Retina (tissue), 1 donor: ENCODE measurements at regions not wholly inside any gene's neighbourhood (a gene's known extent, or its start where the extent isn't known, plus 50 kb on each side); places are given as distances from the start of the nearest gene placed in this dataset.
"Not testable (repeated sequence)": the region's sequence is repeated elsewhere in the genome, so short reads cannot be mapped to it uniquely, and the experiment has no call there.

ENCODE experiments used
- DNase-seq: peaks from one replicate; pipeline ENCODE4 v3.0.0-alpha.2; 2016

DNA sequence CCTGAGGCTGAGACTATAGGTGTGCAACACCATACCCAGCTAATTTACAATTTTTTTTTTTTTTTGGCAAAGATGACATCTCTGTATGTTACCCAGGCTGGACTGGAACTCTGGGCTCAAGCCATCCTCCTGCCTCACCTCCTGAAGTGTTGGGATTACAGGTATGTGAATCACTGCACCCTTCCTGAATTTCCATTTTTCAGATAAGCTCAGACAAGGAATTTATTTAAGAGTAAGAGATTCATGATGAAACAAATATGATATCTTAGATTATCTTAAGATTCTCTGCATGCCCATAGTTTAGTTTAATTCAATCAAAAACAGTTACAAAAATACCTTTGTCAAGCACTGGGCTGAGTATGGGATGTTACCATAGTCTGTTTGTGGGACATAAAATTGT is 128.4 kb upstream of the BASP1 start:
- no peak for DNase-seq

DNA sequence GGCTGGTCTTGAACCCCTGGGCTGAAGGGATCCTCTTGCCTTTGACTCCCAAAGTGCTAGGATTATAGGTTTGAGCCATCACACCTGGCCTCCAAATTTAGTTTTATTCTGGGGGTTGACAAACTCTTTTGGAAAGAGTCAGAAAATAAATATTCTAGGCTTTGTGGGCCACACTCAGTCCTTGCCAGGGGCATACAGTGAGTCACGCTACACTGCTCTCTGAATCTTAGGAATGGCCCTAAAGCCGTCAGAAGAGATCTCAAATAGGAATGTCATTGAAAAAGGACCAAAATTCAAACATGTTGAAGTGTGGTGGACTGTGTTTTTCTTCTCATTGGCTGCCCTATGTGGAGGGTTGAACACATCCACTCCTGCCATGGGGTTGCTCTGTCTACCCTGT is 127.7 kb upstream of the BASP1 start:
- DNase-seq: no peak

DNA sequence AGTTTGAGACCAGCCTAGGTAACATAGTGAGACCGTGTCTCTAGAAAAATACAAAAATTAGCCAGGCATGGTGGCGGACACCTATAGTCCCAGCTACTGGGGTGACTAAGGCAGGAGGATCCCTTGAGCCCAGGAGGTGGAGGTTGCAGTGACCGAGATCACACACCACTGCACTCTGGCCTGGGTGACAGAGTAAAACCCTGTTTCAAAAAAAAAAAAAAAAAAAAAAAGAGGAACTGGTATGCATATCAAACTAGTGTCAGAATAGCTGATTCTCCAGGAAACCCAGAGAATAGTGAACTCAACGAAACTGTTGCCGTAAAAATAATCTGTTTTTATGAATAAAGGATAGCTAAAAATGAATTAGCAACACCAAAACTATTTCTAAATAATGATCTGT is 126.6 kb upstream of the BASP1 start:
- DNase-seq: no peak

DNA sequence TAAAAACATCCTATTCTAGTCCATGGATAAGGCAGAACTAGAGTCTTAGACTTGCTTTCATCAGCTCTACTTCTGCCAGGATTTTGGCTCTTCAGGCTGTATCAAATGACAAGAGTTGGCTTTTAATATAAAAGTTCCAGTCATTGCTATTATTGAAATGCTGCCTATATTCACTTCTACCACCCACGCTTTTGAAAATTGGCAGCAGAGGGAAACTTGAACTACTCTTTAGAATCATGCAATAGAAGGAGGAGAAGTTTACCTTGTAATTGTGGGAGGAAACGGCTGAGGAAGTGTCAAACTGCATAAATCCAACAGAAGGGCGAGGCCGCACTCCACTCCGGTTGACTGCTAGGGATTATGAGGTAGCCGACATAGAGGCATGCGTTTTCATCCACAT is 122.6 kb upstream of the BASP1 start:
- DNase-seq: no peak

DNA sequence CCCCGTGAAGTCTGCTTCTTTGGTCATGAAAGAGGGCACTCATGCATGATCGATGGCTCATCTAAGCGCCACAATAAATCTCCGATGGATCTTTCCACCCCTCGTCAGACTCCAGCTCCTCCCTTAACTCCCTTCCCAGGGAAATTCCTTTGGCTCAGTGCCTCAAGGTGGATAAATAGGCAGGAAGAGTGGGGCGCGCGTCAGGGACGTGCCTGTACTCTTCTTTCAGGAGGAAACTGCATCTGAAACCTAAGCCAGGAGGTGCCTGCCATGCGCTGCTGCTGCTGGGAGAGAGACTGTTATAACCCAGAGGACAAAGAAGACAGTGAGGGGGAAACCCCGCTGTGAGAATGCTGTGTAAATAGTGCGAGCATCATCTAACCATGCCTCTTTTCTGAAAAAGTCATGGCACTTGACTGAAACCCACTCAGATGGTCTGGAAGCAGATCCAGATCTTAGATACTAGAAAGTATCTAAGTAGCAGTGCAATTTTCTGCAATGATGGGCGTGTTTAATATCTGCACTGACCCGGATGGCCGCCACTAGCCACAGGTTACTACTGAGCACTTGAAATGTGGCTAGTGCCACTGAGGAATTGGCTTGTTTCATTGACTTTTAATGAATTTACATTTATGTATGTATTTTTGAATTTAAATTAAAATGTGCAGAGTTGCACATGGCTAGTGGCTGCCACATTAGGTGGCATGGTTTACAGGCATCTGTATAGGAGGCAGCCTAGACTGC is 120.3 kb upstream of the BASP1 start:
- DNase-seq: peak; percentile 90

DNA sequence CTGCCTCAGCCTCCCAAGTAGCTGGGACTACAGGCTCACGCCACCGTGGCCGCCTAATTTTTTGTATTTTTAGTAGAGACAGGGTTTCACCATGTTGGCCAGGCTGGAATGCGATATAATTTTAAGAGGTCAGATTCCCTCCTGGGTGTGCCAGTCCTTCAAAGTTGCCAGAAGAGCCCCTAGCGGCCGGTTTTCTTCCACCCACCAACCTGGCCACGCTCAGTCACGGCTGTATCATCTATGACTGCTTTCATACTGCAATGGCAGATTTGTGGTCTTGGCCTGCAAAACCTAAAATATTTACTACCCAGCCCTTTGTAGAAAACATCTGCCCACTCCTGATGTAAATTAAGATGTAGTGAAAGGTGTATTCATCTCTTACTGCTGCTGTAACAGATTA is 117.5 kb upstream of the BASP1 start:
- DNase-seq: no peak

DNA sequence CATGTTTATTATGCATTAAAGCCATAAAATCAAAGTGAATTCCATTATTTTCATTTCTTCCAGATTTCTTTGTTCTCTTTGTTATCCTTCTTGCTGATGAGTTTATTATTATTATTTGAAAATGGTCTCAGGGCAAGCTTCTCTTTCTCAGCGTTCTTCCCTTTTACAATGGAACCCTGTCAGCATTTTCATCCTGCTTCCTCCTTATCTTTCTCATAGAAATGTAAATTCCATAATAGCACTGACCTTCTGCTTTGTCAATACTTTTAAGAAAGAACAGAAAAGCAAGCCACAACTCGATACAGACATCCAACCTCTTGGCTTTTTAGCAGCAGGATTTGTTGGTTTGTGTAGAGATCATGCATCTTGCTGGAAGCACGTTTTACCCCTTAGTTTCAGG is 114.0 kb upstream of the BASP1 start:
- DNase-seq: no peak

DNA sequence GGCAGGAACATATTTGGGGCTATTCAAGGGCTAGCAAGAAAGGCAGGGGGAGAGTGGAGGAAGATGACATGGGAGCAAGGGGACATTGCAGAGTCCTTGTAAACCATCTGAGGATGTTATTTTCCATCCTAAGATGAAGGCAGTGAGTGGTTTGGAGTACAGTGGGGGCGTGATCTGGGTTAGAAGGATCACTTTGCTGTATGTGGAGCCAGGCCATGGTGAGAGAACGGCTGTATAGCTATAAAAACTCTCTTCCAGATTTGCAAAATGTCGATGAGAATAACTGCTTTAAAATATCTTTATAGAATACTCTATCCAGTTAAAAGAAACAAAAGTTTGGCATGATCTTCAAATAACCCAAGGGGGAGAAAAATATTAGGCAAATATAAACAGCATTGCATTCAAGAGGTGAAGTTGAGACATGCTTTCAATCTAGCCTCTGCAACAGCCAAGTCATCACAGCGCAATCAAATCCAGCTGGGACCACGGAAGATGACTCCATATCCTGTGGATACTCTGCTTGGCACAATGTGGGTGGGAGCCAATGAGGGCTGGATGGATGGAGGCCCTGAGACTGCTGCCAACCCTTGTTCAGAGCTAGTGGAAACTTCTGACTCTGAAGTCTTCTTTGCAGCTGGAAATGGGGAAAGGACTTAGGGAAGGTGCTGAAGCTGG is 111.5 kb upstream of the BASP1 start:
- no peak for DNase-seq

DNA sequence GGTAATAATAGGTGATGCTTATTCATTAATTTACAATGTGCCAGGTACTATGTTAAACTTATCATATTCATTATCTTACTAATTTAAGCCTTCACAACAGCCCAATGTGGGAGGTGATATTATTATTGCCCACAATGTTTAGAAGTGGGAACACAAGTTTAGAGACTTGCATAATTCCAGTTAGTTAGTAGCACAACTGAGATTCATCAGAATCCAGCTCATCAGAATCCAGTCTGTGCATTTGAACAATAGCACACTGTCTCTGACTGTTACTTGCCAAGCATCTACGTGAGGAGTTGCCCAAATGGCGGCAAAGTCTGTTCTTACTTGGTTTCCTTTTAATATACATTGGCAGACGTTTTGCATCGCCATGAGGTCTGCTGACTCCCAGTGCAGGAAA is 110.9 kb upstream of the BASP1 start:
- no peak for DNase-seq

DNA sequence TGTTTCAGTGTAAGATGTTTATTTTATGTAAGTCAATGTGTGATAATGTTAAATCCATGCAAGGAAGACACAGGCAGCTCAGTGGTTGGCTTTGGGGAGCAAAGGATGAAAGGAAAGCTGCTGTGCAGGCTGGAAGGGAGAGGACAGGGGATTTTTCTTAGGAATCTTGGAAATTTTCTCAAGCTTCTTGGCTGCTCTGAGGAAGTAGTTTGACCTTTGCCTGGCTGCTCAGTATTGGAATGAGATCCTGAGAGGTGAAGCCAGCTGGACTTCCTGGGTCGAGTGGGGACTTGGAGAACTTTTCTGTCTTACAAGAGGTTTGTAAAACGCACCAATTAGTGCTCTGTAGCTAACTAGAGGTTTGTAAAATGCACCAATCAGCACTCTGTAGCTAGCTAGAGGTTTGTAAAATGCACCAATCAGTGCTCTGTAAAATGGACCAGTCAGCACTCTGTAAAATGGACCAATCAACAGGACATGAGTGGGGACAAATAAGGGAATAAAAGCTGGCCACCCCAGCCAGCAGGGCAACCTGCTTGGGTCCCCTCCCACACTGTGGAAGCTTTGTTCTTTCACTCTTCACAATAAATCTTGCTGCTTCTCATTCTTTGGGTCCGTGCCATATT is 105.2 kb upstream of the BASP1 start:
- DNase-seq: not testable (repeated sequence)

DNA sequence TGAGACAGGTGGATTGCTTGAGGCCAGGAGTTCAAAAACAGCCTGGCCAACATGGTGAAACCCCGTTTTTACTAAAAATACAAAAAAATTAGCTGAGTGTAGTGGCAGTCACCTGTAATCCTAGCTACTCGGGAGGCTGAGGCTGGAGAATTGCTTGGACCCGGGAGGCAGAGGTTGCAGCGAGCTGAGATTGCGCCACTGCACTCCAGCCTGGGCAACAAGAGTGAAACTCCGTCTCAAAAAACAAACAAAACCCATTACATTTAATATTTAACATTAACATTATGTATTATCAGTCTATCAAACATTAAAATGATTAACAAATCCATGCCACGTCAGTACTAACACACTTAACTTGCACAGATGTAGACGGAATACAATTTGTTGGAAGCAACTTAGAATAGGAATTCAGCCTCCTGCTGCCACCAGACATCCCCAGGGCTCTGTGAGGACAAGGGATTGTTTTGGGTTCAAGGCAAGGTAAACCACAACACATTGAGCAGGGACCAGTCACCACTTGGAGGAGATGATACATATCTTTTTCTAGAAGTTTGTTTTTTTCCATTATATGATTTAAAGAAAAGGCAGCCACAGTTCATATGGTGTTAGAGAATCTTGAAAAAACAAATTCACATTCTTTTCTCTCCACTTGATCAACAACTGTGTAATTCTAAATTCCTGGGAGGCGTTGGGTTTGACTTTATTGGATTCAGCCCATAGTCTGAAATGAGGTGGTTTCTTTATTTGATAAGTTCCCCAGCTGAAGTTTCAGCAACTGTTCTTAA is 104.1 kb upstream of the BASP1 start:
- no peak for DNase-seq

DNA sequence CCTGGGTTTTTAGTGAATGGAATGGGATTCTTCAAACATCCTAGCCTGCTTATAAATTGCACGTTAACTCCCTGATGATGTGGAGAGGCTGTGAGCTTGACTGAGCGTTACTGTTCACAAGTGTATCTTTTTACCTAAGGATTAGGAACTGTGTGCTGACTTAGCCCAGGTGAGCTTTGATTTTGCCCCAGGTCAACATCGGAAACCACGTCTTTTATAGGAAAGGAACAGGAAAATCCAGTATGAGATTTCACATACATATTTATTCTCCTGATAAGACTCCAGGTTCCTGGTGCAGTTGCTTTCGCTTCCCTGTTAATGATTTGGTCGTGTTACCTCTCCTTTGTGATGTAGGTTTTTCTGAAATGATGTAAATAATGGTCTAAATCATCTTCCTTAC is 103.2 kb upstream of the BASP1 start:
- DNase-seq: no peak

DNA sequence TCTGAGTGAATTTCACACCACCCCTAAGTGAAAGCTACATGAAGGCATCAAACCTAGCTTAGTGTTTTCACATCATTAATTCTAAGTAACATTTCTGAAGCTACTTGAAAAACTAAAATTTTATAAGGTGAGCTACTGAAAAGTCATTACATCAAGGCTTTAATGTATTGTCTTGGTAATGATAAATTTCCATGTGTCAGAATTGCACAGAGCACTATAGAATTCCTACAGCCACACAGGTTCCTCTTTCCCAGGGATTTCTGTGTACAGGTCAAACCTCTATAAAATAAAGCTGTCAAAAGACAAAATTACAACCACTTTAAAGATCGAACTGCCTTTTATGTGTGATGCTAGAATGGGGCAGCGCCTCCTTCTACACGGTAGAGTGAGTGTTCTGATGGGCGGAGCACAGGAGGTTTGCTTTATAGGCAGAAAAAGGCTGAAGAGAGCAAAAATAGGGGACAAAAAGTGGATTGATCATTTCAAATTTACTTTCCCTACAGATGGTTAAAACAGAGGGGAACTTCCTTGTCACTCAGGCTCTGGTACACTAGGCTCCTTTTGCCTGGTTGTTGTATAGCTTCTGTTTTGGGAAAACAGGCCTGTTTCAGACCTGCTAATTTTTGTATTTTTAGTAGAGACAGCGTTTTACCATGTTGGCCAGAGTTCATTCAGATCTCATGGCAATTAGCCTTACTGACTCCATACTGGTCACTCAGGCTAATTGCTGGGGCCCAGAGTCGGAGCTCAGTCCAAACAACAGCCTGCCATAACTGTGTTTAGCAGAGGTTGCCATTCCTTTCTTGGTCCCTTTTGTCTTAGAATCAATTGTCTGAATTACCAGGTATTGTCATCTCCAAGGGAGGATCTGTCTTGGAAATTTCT is 102.5 kb upstream of the BASP1 start:
- DNase-seq: no peak

DNA sequence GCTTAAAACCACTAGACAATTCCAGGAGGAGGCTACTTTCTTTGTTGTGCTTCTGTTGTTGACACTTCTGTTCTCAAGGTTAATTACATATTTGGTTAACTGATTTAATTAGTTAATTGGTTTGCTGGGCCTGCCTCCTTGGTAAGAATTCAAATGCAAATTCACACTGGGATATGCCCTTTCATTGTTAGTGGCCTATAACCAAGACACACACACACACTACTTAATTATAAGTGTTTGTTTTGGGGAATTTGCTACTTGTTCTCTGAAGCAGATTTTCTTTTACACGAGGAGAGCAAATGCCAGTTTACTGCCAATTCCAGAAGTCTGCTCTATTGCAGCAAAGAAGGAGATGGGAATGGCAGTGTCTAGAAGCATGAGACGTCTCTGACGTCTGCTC is 101.6 kb upstream of the BASP1 start:
- DNase-seq: no peak

DNA sequence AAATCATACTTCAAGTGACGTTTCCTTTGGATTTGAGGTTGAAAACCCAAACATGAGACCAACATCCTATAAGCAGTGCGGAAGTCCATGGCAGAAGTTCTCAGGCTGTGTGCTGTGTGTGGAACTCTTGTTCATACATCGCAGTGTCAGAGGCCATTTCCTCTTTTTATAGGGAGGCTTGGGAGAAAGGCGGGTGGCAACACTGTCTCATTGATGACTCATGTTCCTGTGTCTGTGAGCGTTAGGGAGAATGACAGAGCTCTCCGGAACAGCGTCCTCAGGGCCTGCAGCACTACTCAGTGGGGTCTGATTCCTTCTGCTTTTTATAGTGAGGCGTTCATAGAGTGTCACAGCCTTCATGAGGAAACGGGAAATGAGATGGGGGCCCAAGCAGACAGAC is 98.8 kb upstream of the BASP1 start:
- no peak for DNase-seq

DNA sequence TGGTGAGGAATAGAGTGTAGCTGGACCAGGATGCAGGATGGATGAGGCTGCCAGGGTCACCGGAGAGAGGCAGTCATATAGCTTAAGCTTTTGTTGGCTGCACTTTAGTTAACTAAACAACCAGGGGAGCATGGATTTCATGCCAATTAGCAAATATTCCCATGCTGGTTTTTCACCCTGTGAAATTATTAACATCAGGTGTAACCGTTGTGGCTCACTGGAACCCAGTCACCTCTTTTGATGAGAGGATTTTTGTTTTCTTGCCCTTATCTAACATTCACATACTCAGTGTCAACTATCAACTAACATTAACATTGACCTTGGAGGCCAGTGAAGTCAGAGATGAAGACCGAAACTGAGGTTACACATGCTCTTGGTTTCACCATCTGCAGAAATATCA is 97.2 kb upstream of the BASP1 start:
- no peak for DNase-seq

DNA sequence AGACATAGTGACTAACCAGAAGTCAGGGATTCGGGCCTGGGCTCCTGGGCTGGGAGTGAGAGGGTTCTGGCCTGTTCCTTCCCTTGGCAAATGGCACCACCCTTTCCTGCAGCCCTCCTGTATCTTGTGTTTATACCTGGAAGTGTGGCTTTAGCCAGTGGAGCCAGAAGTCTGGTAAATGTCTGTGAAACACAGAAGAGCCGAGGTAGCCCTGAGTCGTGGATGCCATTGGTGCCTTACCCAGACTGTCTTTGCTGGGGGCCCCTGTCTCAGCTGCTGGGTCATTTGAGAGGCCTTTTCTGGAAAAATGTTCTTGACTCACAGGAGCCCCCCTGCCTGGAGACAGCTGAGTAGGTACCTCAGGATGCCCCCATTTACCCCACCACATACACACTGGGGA is 95.7 kb upstream of the BASP1 start:
- DNase-seq: no peak

DNA sequence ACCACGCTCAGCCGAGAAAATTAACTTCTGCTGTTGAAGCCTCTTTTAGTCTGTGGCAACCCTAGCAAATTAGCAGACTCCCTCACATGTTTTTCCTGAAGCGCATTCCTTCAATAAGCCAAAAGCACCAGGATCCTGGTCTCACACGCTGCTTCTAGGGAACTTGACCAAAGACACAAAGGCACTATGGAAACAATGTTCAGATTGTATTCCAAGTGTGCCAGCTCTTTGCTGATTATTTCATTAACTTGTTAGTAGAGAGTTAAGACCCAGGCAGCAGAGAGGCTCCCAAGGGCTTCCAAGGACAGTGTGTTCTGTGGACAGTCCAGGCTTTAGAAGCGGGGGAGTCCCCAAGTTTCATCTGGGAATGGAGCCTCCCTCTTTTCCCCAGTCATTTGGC is 94.4 kb upstream of the BASP1 start:
- no peak for DNase-seq

DNA sequence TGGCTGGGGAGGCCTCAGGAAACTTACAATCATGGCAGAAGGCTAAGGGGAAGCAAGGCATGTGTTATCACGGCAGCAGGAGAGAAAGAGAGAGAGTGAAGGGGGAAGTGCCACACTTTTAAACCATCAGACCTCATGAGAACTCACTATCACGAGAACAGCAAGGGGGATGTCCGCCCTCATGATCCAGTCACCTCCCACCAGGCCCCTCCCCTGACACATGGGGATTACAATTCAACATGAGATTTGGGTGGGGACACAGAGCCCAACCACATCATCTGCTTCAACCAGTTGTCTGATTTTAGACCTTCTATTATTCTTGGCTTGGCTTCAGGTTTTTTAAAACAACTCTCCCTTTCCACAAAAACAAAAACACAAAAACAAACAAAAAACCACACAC is 93.7 kb upstream of the BASP1 start:
- not testable (repeated sequence) for DNase-seq

DNA sequence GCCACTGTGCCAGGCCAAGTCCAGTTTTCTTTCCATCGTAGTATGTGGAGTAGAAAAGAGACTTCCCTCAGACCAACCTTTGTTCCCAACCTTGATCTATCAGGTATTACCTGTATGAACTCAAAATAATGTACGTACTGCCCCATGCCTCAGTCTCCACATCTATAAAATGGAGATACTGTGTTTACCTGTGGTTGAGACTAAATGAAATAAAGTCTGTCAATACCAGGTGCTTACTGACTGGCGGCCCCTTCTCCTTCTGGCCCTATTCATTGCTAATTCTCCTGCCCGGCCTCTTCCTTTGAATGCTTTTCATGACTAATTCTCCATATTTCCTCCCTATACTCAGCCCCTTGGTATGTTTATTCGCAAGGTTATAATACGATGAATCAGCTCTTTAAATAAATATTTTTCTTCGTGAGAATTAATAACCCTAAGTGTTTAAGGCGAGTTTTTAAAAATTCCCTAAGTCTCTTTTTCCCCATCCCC is 89.6 kb upstream of the BASP1 start:
- DNase-seq: no peak

DNA sequence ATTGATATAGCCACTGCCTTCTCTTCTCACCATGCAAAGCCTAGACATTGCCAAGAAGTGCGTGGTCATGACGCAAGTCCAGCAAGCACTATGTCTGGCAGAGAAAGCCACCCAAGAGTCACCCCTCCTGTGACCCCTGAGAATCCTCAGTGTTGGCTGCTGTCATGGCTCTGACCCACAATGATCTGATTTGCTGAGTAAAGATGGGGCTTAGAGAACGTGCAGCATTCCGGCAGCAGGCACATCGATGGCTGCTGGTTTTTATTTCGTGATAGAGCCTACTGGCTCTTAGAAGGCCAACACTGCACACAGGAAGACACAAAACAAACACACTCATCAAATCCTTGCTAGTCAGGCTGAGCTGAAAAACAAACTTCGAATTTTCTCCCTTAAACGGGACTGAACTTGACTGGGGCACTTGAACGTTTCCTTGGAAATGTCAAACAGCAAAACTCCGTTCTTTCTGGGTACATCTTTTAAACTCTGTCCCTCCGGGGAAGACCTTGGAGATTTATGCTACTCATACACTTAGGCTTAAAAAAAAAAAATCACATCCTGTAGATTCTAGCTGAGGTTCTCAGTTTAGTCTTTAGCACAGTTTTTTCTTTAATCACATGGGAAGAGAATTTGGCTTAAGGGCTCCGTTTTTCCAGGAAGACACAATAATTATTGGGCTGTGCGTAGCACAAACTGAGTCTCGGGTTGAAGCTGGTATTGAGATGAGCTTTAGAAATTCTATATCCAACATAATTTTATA is 88.2 kb upstream of the BASP1 start:
- DNase-seq: no peak

DNA sequence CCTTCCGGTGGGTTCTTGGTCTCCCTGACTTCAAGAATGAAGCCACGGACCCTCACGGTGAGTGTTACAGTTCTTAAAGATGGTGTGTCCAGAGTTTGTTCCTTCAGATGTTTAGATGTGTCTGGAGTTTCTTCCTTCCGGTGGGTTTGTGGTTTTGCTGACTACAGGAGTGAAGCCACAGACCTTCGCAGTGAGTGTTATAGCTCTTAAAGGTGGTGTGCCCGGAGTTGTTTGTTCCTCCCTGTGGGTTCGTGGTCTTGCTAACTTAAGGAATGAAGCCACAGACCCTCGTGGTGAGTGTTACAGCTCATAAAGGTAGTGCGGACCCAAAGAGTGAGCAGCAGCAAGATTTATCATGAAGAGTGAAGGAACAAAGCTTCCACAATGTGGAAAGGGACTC is 87.1 kb upstream of the BASP1 start:
- not testable (repeated sequence) for DNase-seq
